Gastroesophageal sphincter (tissue), 3 donors: ENCODE measurements at regions not wholly inside any gene's neighbourhood (a gene's known extent, or its start where the extent isn't known, plus 50 kb on each side); places are given as distances from the start of the nearest gene placed in this dataset.

ENCODE experiments used
- POLR2A ChIP-seq, 2 donors: fragments of 450-650 bp; IDR thresholded peaks; one replicate each; pipeline ENCODE4 v1.6.1; 2017; ENCODE audit warnings: antibody characterized with exemption in 2 of 2, mild to moderate bottlenecking in 2 of 2, moderate library complexity in 1 of 2
- TF ChIP-seq, protein P1 (sequence below), 4 experiments: fragments of 200-600 bp in 2 of 4; fragments of 450-650 bp in 2 of 4; sonication (generic) in 1 of 4; IDR thresholded peaks; one replicate each; pipeline ENCODE4 v1.5.1; 2017 to 2019; ENCODE audit warnings: antibody characterized with exemption in 4 of 4, mild to moderate bottlenecking in 2 of 4, moderate library complexity in 2 of 4

DNA sequence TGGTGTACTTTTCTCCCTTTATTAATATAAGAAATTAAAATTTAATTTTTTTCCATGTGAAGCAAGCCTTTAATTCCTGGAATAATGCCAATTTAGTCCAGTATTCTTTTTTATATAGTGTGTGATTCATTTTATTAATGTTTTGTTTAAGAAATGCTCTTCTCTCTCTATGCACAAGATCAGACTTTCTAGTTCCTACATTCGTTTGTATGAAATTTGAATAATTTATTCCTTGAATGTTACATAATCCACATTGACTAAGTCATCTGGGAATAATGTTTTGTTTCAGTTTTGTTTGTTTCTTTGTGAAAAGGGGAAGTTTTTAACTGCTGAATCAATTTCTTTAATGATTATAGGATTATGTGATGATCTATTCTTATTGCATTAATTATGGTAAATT is 181.4 kb upstream of the ID4 start:
- no peak for TF ChIP-seq POLR2A (IDR thresholded peaks at IDR 0.05)
- TF ChIP-seq, protein P1, sequence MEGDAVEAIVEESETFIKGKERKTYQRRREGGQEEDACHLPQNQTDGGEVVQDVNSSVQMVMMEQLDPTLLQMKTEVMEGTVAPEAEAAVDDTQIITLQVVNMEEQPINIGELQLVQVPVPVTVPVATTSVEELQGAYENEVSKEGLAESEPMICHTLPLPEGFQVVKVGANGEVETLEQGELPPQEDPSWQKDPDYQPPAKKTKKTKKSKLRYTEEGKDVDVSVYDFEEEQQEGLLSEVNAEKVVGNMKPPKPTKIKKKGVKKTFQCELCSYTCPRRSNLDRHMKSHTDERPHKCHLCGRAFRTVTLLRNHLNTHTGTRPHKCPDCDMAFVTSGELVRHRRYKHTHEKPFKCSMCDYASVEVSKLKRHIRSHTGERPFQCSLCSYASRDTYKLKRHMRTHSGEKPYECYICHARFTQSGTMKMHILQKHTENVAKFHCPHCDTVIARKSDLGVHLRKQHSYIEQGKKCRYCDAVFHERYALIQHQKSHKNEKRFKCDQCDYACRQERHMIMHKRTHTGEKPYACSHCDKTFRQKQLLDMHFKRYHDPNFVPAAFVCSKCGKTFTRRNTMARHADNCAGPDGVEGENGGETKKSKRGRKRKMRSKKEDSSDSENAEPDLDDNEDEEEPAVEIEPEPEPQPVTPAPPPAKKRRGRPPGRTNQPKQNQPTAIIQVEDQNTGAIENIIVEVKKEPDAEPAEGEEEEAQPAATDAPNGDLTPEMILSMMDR (IDR thresholded peaks at IDR 0.05): no peak
